ENCODE measurements at regions not wholly inside any gene's neighbourhood (a gene's known extent, or its start where the extent isn't known, plus 50 kb on each side); places are given as distances from the start of the nearest gene placed in this dataset.

- DNase-seq: no peak
Measured at GRCh38 chr2:58917596-58917995, 676.5 kb upstream of the FANCL start.

GRCh38 chr2:58916063-58916462 is 674.9 kb upstream of the FANCL start:
- DNase-seq: no peak

DNA sequence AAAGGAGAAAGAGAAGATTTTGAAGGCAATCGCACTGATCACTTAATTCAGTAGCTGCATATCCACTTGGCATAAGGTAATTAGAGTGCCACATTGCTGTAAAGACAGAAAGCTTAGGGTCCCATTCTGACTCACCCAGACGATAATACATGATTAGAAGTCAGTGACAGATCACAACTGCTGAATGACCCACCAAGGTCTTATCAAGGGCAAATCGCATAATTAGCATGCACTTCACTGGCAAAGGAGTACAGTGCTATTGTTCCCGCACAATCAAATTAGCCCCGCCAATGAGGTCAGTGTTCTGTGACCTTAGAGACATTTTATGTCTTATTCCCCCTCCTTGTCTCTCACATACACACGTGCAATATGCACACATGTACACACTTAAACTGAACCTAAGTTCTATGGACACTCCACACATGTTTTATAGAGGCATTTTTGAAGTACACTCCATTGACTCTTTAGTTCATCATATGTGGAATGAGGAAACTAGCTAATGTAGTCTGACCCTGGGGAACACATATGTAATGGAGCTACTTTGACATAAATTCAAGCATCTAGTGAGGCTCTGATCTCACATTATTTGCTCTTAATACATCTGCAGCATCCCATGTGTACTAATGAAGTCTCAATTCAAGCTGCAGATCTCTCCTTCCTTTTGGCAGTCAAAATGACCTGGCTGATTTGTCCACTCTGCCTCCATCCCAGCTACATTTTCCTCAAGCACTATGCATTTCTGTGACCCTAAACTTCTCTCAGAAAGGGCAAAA is 673.8 kb upstream of the FANCL start:
- no peak for DNase-seq

- no peak for DNase-seq
Measured at GRCh38 chr2:58913082-58913726, 672.1 kb upstream of the FANCL start.

DNA sequence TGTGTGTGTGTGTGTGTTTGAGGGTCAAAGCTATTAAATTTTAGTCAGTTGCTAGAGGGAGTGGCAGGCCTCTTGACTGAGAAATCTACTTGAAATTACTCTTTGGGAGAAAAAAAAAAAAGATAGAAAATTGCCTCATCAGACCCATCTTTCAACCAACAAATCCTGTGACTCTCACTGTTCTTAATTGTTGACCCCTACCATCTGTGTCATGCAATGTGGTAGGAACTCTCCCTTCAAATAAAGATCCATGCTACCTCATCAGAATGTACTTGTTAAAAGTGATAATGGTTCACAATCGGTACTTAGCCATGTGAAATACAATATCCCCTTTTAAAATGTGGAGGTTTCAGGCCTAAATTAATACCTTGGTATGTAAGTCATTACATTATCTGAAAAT is 670.8 kb upstream of the FANCL start:
- DNase-seq: no peak

- no peak for DNase-seq
Measured at GRCh38 chr2:58908501-58909154, 667.5 kb upstream of the FANCL start.

DNA sequence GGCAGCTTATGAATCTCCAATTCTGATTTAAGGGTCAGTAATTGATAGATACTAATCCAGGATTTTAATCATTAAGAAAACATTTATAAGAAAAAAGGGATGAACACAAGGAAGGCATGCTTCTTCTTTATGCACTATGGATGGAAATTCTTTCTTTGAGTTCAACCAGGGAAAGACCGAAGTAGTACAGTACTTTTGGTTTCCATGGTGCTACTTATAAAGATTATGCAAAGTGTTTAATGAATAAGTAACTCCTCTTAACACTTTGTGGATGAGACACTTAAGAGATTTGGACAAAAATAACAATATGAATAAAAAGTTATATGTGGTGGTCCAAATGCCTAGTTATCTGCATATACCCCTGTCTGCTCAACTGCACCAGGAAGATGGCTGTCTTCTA is 666.5 kb upstream of the FANCL start:
- no peak for DNase-seq

GRCh38 chr2:58906081-58906645 is 665.0 kb upstream of the FANCL start:
- DNase-seq: no peak

GRCh38 chr2:58904095-58904494 is 663.0 kb upstream of the FANCL start:
- DNase-seq: no peak

GRCh38 chr2:58903427-58903826 is 662.3 kb upstream of the FANCL start:
- no peak for DNase-seq

DNA sequence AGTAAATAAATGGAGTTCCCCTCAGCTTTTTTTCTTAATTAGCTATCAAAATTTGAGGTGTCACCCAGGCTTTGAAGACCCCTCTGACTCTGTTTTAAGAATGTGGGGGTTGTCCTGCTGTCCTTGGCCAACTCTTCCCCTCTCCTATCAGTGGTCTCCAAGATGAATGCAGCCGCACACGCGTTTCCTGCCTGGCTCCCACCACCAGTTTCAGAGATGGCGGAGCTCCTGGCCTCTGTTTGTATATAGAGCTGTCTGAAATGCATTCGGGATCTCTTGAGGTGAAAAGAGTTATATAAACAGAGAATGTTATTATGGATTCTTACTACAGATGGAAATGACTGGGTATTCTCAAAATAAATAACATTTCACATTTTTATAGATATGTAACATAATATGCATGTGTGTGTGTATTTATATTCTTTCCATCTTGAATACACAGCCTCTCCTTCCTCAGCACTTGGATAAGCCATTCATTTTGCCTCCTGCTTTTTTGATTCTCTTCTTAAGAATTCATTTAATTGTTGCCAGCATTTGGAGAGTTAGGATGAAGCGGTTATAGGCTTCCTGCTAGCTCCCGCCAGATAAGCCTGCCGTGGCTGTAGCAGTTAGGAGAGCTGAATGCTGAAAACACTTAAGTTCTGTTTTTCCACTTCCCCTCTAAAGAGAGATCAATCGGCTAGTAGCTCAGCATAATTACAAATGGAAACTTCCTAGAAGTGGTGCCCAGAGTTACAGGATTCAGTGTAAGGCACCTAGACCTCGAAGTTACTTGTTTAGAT is 659.3 kb upstream of the FANCL start:
- DNase-seq: no peak

DNA sequence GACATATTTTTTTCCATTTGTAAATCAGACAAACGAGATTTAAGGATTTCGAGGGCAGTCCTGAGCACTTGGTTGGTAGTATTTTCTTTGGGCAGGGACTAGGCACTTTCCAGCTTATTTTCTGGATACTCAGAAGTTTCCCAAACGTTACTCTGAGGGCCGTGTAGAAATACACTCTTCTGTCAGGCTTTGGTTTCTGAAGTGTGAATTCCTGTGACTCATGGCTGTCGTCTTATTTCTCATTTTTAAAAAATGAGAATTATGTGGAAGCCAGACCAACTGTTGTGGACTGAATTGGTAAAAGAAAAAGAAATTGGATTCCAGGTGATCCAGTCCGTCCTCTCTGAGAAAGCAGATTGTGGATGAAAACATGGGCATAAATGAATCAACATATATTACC is 658.6 kb upstream of the FANCL start:
- DNase-seq: no peak

GRCh38 chr2:58896638-58897037 is 655.5 kb upstream of the FANCL start:
- DNase-seq: no peak

DNA sequence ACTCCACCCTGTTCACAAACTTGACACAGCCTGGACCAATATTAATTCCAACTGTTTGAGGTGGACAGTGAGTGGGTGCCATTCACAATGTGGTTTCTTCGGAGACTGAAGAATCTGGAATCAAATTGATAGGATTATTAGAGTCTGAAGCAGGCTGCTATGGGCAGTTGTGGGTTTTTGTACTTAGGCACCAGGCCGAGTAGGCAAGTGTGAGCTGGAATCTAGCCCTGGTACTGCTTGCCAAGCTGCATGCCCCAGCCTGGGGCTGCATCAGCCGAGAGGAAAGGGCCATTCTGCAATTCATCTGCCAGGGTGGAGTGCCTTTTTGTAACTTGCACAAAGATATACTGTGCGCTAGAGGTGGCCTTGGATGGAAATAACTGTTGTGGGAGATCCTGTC is 654.7 kb upstream of the FANCL start:
- DNase-seq: no peak

GRCh38 chr2:58893656-58894351 is 652.7 kb upstream of the FANCL start:
- no peak for DNase-seq

DNA sequence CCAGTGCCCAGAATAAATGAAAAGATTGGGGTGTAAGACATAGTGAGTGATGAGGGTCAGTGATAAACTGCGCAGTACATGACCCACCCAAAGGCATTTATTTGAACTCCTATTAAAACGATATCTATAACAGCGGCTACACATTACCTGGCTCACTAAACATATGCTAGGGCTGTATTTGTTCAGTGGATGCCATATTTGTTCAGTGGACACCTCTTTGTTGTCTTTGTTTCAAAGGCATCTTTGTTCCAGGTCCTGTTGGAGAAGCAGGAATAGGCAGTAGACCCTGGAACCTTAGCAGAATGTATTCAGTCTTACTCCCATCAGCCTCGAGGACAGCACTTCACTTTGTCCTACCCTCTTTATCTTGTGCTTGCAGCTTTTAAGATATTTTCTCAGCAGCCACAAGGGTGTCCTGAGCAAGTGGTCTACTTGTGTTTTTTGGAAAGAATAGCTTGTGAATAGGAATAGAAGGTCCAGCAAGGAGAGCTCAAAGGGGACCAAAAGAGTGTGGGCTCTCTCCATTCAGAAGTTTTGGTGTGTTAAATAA is 650.8 kb upstream of the FANCL start:
- DNase-seq: no peak

GRCh38 chr2:58890865-58891525 is 649.9 kb upstream of the FANCL start:
- no peak for DNase-seq

- DNase-seq: no peak
Measured at GRCh38 chr2:58886009-58886408, 644.9 kb upstream of the FANCL start.

DNA sequence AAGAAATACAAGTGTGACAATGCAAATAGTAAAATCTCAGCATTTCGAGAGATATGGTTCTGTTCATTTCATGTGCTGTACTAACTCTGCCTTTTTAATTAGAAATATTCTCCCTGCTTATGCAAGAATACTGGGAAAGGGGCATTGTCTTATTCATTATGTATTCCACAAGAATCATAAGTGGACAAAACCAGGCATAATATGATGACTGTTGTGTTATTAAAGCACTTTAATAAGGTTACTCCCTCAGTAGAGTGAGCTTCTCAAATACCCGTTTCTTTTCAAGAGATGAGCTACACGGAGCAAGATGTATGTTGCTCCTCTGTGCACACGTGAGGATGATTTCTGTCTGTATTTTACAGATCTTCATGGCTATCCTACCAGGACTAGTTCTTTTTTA is 638.7 kb upstream of the FANCL start:
- DNase-seq: no peak

DNA sequence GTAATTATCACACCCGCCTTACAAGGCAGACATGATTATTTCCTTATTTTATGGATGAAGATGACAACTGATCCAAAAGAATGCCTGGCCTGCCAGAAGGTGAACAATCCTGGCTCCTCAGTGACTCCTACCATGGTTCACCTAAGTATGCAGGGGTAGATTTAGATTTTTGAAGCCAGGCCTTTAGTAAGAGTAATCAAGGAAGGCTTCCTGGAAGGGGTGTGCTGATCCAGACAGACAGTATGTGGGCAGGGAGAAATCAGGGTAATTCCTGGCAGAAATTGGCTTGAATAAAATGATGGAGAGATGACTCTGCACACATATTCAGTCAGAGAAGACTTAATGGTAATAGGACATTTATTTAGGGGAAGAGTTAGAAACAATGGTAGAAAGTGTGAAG is 637.7 kb upstream of the FANCL start:
- DNase-seq: no peak

- no peak for DNase-seq
Measured at GRCh38 chr2:58876126-58876525, 635.0 kb upstream of the FANCL start.

DNA sequence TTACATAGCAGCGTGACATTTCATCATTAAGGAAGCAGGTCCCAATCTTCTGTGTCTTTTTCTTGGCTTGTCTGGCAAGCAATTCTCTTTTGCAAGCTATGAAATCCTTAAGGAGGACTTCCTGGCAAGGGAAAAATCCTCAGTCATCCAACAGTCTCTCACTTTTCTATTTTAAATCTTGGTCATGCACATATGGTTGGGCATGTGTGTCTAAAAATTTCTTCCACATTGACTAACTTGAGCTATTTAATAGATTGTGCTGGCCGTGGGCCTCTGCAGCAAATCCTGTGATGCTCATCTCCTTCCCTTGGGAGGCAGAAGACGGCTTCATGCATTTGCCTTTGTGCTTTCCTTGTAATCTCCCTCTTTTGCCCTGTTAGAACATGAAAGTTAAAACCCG is 634.3 kb upstream of the FANCL start:
- no peak for DNase-seq
